Naive B cell (primary cell): ENCODE measurements at regions not wholly inside any gene's neighbourhood (a gene's known extent, or its start where the extent isn't known, plus 50 kb on each side); places are given as distances from the start of the nearest gene placed in this dataset.
A peak's percentile ranks its signal among the peaks of the same experiment; 100 is the strongest.

ENCODE experiments used
- ATAC-seq, 2 donors: fragments of 150-1000 bp; cut with Tn5 transposase; 2 replicates each; pipeline ENCODE4 v1.10.0; 2021; ENCODE audit warnings: low read depth in 2 of 2, mild to moderate bottlenecking in 2 of 2, moderate library complexity in 2 of 2
- DNase-seq: peaks from one replicate; pipeline ENCODE4 v3.0.0; 2022
- H3K27ac Mint-ChIP-seq, 6 donors: one replicate each; pipeline ENCODE4 v1.8.0; 2020 to 2022; ENCODE audit warnings: mild to moderate bottlenecking in 6 of 6, mixed read lengths in 6 of 6, moderate library complexity in 5 of 6, inconsistent platforms in 2 of 6
- H3K27me3 Mint-ChIP-seq, 3 donors: one replicate each; pipeline ENCODE4 v1.8.0; 2021 to 2022; ENCODE audit warnings: mixed read lengths in 3 of 3, mild to moderate bottlenecking in 1 of 3
- H3K36me3 Mint-ChIP-seq, 2 donors: one replicate each; pipeline ENCODE4 v1.8.0; 2020 to 2022; ENCODE audit warnings: mixed read lengths in 2 of 2, inconsistent platforms in 1 of 2, mild to moderate bottlenecking in 1 of 2
- H3K4me1 Mint-ChIP-seq, 3 donors: one replicate each; pipeline ENCODE4 v1.8.0; 2020 to 2022; ENCODE audit warnings: mixed read lengths in 3 of 3, inconsistent platforms in 1 of 3, mild to moderate bottlenecking in 1 of 3, moderate library complexity in 1 of 3
- H3K4me3 Mint-ChIP-seq, 8 donors: one replicate each; pipeline ENCODE4 v1.8.0; 2020 to 2022; ENCODE audit warnings: mild to moderate bottlenecking in 8 of 8, mixed read lengths in 8 of 8, moderate library complexity in 8 of 8, inconsistent platforms in 2 of 8
- H3K9me3 Mint-ChIP-seq, 7 donors: one replicate each; pipeline ENCODE4 v1.8.0; 2020 to 2022; ENCODE audit warnings: mixed read lengths in 7 of 7, mild to moderate bottlenecking in 5 of 7, inconsistent platforms in 2 of 7, moderate library complexity in 1 of 7

DNA sequence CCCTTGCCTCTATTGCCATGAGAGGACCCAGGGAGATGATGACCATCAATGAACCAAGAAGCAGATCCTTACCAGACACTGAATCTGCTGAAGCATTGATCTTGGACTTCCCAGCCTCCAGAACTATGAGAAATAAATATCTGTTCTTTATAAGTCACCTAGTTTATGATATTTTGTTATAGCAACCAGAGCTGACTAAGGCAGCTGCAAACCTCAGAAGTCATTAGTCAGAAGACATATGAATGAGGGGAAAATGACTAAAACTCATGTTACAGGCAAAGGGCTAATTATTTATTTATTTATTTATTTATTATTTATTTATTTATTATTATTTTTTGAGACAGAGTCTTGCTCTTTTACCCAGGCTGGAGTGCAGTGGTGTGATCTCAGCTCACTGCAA lies 321.1 kb downstream of the TGFB2 start:
- Mint-ChIP-seq H3K4me3 (peak overlapping the region in 1 of 8 donors; percentile 2), H3K36me3 (peaks cover 0 to 7% of the 10 kb centered on the region in 2 donors), H3K27me3 (no peaks in the 10 kb centered on the region), H3K4me1 (no peaks in the 10 kb centered on the region), H3K9me3 (peaks cover 0 to 17% (median 7%) of the 10 kb centered on the region in 7 donors), H3K27ac (no peak overlapping the region)
- ATAC-seq: no peak
- DNase-seq: no peak

DNA sequence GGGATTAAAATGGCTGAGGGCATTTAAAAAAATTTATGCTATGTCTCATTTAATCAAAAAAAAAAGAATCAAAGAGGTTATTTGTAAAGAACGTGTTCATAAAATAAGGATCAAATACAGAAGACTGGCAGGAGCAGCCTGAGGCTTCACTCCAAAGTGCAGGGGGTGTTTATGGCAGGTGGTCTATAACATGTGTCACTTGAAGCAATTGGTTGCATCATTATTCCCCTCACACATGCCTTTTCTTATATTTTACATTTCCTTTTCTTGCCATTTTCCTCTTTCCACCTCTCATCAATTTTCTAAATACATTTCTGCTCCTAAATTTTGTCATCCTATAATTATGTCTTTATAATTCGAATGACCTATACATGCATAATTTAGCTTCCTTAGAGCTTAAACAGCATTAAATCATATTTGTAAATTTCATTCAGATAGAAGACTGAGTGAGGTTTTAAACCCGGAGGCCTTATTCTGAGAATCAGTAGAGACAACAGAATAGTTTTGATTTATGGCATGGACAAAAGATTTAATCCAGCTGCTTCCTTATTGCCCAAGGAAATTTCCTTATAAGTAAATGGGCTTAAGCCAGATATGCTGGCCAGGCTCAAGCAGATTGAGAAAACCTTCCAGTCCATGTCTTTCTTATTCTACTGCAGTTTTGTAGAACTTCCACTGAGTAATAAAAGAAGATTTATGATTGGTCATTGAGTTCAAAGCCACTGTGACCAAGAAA lies 322.8 kb downstream of the TGFB2 start:
- Mint-ChIP-seq H3K4me3 (no peak overlapping the region), H3K27me3 (no peaks in the 10 kb centered on the region)

DNA sequence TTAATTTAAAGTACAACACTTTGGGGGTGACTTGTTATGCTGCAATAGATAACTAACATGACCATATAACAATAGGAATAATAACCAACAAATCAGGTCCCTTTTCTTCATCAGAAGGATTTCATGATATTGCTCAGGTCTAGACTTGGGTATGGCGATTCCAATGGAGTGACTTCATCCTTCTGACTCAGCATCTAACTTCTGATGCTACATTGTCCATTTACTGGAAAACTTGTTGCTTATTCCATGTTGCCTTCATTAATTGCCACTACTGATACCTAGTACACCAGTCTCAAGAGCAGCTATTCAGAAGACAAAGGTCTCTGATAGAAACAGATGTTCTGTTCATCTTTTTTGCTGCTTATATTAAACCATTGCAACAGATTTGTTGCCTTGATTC lies 324.3 kb downstream of the TGFB2 start:
- Mint-ChIP-seq H3K4me3 (no peak overlapping the region), H3K27ac (no peak overlapping the region), H3K36me3 (peaks cover 0 to 7% of the 10 kb centered on the region in 2 donors), H3K4me1 (no peaks in the 10 kb centered on the region), H3K27me3 (no peaks in the 10 kb centered on the region), H3K9me3 (peaks cover 0 to 20% (median 5%) of the 10 kb centered on the region in 7 donors)
- DNase-seq: no peak
- no peak for ATAC-seq

More for the DNA sequence above, 322.8 kb downstream of the TGFB2 start:
- Mint-ChIP-seq H3K27ac (no peak overlapping the region), H3K36me3 (peaks cover 0 to 7% of the 10 kb centered on the region in 2 donors), H3K9me3 (peaks cover 0 to 20% (median 7%) of the 10 kb centered on the region in 7 donors), H3K4me1 (no peaks in the 10 kb centered on the region)
- ATAC-seq (no peak), DNase-seq (no peak)

DNA sequence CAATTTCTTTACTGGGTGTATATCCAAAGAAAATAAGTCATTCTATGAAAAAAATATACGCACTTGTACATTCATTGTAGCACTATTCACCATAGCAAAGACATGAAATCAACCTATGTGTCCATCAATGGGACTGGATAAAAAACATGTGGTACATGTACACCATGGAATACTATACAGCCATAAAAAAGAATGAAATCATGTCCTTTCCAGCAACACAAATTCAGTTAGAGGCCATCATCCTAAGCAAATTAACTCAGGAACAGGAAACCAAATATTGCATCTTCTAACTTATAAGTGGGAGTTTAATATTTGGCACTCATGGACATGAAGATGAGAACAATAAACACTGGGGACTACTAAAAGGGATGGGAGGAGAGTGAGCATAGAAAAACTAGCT lies 325.7 kb downstream of the TGFB2 start:
- H3K36me3 Mint-ChIP-seq: peaks cover 0 to 7% of the 10 kb centered on the region in 2 donors
- H3K27me3 Mint-ChIP-seq: peaks cover 0 to 7% (median 0%) of the 10 kb centered on the region in 3 donors
- H3K4me3 Mint-ChIP-seq: no peak overlapping the region
- no peak overlapping the region for H3K27ac Mint-ChIP-seq
- H3K9me3 Mint-ChIP-seq: peaks cover 0 to 20% (median 6%) of the 10 kb centered on the region in 7 donors
- DNase-seq: no peak
- H3K4me1 Mint-ChIP-seq: no peaks in the 10 kb centered on the region
- ATAC-seq: no peak

DNA sequence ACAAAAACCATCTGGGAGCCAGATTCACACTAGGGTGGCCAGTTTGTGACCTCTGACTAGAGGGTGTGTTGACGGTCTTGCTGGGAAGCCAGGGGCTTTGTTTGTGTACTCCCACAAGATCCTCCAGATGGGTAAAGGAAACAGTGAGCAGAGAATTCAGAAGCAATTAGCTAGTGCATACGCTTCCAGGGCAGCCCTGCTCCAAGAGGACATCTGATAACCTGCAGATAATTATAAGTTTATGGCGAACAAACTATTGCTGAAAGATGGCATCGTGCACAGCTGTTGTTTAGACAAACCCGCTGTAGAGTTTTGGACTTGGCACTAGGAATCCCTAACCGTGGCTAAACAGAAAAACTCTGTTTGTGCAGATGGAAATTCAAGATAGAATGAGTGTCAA lies 326.4 kb downstream of the TGFB2 start:
- H3K27me3 Mint-ChIP-seq: peaks cover 0 to 8% (median 0%) of the 10 kb centered on the region in 3 donors
- H3K4me3 Mint-ChIP-seq: no peak overlapping the region

DNA sequence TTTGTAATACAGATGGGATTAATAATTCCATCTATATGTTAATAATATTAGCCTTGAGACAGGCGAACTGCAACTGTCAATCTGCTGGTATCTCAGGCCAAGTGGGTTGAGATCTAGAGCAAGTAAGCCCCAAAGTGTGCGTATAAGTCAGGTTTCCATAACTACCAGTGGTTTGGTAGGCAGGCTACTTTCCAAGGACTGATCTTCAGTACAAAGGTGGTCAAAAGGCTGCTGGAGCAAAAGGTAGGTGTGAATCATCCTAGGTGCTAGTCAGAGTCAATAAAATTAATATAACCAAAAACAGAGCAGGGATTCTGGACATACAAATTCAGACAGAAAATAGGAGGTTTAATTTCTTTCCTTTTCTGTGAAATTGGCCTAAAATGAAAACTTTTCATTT lies 328.0 kb downstream of the TGFB2 start:
- Mint-ChIP-seq H3K9me3 (peaks cover 0 to 20% (median 6%) of the 10 kb centered on the region in 7 donors), H3K4me3 (no peak overlapping the region), H3K4me1 (no peaks in the 10 kb centered on the region), H3K36me3 (peaks cover 0 to 7% of the 10 kb centered on the region in 2 donors), H3K27me3 (peaks cover 0 to 8% (median 0%) of the 10 kb centered on the region in 3 donors), H3K27ac (no peak overlapping the region)
- ATAC-seq (no peak), DNase-seq (no peak)

More for the DNA sequence above, 326.4 kb downstream of the TGFB2 start:
- Mint-ChIP-seq H3K27ac (no peak overlapping the region), H3K9me3 (peaks cover 0 to 20% (median 6%) of the 10 kb centered on the region in 7 donors), H3K4me1 (no peaks in the 10 kb centered on the region), H3K36me3 (peaks cover 0 to 7% of the 10 kb centered on the region in 2 donors)
- no peak for ATAC-seq
- DNase-seq: no peak

DNA sequence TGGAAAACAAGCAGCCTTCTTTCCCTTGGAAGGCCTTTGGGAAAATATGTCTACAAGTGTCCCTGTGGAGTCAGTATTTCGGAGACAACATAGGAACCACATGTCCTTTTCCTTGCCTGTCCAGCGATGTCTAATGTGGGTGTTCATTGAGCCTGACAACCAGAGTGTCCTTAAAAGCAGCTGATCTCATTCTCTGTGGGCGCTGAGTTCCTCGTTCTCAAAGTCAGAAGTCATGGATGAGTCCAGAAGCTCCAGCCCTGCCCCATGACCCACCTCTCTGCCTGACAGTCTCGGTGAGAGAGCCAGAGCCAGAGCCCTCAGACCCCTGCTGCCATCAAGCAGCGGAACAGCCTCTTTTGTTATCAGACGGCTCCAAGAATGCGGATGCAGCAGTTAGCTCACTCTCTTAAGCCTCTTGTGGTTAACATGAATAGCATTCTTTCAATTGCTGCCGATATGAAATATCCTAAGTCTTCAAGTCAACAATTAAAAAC lies 329.2 kb downstream of the TGFB2 start:
- Mint-ChIP-seq H3K27ac (no peak overlapping the region), H3K9me3 (peaks cover 0 to 20% (median 6%) of the 10 kb centered on the region in 7 donors), H3K27me3 (peaks cover 0 to 8% (median 0%) of the 10 kb centered on the region in 3 donors), H3K36me3 (peaks cover 0 to 7% of the 10 kb centered on the region in 2 donors), H3K4me3 (no peak overlapping the region), H3K4me1 (no peaks in the 10 kb centered on the region)
- DNase-seq (no peak), ATAC-seq (no peak)

DNA sequence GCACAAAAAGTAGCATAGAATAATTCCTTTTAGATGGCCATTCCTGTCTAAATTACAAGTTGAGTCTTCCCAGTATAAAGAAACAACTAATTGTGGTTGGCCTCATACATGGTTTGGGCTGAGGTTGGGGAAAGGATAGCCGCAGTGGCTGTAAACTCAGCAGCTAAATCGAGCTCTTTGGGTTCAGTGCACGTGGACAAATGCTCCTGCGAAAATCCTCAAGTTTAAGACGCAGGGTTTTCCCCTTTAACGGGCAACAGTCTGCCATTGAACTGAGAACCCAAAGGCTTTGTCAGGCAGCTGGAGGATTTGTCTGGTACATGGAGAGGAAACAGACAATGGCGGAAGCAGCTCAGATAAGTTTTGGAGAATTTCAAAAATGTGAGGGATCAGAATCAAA lies 331.9 kb downstream of the TGFB2 start:
- Mint-ChIP-seq H3K9me3 (peaks cover 0 to 5% (median 0%) of the 10 kb centered on the region in 7 donors), H3K27me3 (peaks cover 0 to 8% (median 0%) of the 10 kb centered on the region in 3 donors), H3K27ac (no peak overlapping the region), H3K36me3 (no peaks in the 10 kb centered on the region), H3K4me1 (no peaks in the 10 kb centered on the region), H3K4me3 (no peak overlapping the region)
- no peak for ATAC-seq
- no peak for DNase-seq

DNA sequence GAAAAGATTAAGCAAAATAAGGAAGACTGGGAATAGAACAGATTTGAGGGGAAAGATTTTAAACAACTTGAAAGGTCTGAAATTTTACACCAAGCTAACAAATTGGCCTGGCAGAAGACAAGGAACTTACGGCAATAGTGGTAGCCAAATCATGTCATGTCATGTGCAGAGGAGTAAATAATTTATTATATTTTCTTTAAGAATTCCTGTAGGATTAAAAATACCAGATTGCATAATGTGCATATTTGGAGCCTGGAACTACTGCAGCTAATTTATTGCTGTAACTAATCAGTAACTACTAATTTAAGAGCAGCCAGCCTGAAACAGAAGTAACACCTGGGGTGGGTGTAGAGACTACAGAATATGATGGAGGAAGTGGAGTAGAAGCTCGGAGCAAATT lies 334.3 kb downstream of the TGFB2 start:
- Mint-ChIP-seq H3K27me3 (peaks cover 0 to 8% (median 0%) of the 10 kb centered on the region in 3 donors), H3K4me1 (no peaks in the 10 kb centered on the region), H3K36me3 (no peaks in the 10 kb centered on the region), H3K27ac (no peak overlapping the region), H3K9me3 (peaks cover 0 to 5% (median 0%) of the 10 kb centered on the region in 7 donors), H3K4me3 (no peak overlapping the region)
- no peak for DNase-seq
- ATAC-seq: no peak

DNA sequence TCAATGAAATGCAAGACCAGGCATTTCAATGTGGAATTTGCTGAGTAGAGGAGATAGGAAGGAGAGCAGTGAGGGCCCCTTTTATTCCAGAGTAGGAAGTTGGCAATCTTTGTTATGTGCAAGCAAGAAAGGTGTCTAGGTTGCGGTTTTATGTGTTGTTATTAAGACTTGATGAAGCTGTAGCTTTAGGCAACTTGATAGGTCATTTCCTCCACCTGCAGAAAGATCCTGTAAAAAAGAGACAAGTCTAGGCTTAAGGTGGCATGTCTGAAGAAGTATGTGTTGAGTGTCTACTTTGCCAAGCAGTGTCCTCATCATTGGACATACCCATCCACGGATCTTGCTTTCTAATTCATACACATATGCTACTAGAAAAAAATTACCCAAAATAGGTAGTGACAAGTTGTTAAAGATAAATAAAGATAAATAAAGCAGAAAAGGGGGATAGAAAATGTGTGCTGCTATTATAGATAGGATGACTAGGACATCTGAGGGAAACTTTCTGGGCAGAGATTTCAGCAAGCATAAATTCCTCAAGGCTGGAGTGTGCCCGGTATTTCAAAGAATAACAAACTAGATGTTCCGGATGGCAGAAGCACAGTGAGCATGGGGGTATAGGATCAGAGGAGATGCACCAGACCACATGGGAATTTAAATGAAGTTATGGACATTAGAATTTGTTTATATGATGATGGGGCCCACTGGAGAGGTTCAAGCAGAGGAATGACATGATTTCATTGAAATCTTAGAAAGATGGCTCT lies 335.0 kb downstream of the TGFB2 start:
- no peak for ATAC-seq
- no peak for DNase-seq
- peaks cover 0 to 5% (median 0%) of the 10 kb centered on the region in 7 donors for H3K9me3 Mint-ChIP-seq
- H3K4me3 Mint-ChIP-seq: no peak overlapping the region
- no peaks in the 10 kb centered on the region for H3K36me3 Mint-ChIP-seq
- H3K4me1 Mint-ChIP-seq: no peaks in the 10 kb centered on the region
- peaks cover 0 to 8% (median 0%) of the 10 kb centered on the region in 3 donors for H3K27me3 Mint-ChIP-seq
- H3K27ac Mint-ChIP-seq: no peak overlapping the region

DNA sequence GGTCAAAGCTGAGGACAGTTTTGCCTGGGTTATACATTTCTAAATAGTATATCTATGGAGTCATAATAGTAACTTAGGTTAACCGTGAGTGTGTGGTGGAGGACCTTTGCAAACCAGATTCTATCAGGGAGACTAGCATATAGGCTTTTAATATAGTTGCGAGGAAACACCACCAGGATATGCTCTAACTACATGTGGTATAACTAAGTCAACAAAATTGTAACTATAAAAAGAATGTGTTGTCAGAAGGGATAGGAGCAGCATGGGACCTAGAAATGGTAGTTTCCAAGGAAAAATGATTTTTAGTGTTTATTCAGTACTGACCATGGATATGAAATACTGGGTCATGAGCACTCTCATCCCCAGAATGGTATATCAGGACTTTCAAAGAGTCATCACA lies 338.1 kb downstream of the TGFB2 start:
- no peaks in the 10 kb centered on the region for H3K4me1 Mint-ChIP-seq
- DNase-seq (no peak), ATAC-seq (no peak)
- H3K27me3 Mint-ChIP-seq: no peaks in the 10 kb centered on the region
- no peak overlapping the region for H3K4me3 Mint-ChIP-seq
- H3K36me3 Mint-ChIP-seq: no peaks in the 10 kb centered on the region
- H3K27ac Mint-ChIP-seq: no peak overlapping the region
- peaks cover 0 to 5% (median 0%) of the 10 kb centered on the region in 7 donors for H3K9me3 Mint-ChIP-seq

DNA sequence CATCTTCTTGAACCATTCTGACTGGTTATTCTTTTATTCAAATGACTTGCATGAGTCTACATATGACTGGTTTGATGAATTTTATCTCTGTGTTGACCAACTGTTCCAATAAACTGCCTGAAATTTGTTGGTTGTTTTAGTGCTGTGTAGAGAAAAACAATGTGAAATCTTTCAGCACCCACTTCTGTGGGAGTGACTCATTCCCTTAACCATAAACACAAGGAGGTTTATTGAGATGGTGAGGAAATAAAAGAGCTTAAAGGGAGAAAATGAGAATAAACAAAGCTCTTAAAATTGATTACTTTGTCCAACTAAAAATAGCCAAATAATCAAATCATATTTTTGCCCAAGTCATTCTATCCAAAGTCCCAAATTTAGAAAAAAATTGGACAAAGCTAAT lies 341.1 kb downstream of the TGFB2 start:
- Mint-ChIP-seq H3K4me3 (no peak overlapping the region), H3K27ac (no peak overlapping the region), H3K36me3 (no peaks in the 10 kb centered on the region), H3K27me3 (peaks cover 0 to 5% (median 4%) of the 10 kb centered on the region in 3 donors), H3K9me3 (peaks cover 0 to 4% (median 1%) of the 10 kb centered on the region in 7 donors), H3K4me1 (no peaks in the 10 kb centered on the region)
- DNase-seq (no peak), ATAC-seq (no peak)

DNA sequence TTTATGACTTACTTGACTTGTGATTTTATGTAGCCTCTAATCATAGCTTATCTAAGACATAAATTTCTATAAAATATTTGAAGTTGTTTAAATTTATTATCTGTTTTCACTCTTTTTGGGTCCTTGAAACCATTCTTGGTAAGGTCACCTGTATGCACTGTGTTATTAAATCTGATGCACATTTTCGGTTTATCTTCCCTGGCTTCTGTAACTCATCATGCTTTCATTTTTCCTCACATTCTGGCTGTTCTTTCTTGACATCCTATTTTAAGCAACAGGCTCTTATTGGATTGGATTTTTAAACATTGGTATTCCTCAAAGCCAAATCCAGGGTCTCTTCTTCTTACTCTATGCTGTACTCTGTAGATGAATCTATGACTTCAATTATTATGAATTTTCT lies 341.6 kb downstream of the TGFB2 start:
- H3K36me3 Mint-ChIP-seq: no peaks in the 10 kb centered on the region
- H3K4me3 Mint-ChIP-seq: no peak overlapping the region
- peaks cover 0 to 5% (median 4%) of the 10 kb centered on the region in 3 donors for H3K27me3 Mint-ChIP-seq
- no peaks in the 10 kb centered on the region for H3K4me1 Mint-ChIP-seq
- no peak overlapping the region for H3K27ac Mint-ChIP-seq
- DNase-seq (no peak), ATAC-seq (no peak)
- peaks cover 0 to 4% (median 1%) of the 10 kb centered on the region in 7 donors for H3K9me3 Mint-ChIP-seq

DNA sequence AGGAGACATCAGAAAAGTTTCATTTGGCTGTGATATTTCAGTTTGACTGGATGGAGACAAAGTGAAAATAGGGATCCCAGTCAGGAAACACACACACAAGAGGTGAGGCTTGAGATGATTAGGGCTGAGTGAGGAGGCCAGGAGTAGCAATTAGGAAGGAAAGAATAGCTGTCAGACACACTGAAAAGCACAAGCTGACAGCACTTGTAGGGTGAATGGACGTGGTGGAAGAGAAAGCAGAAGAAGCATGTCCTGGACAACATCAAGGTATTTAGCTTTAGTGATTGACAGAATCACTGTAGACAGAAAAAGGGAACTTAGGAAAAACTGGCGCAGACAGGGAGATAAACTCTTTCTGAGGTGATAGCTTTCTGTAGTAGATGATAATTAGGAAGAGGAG lies 347.7 kb downstream of the TGFB2 start:
- ATAC-seq: no peak
- H3K36me3 Mint-ChIP-seq: no peaks in the 10 kb centered on the region
- peaks cover 0 to 8% (median 5%) of the 10 kb centered on the region in 3 donors for H3K27me3 Mint-ChIP-seq
- H3K9me3 Mint-ChIP-seq: peaks cover 0 to 4% (median 0%) of the 10 kb centered on the region in 7 donors
- no peak overlapping the region for H3K27ac Mint-ChIP-seq
- H3K4me3 Mint-ChIP-seq: no peak overlapping the region
- no peaks in the 10 kb centered on the region for H3K4me1 Mint-ChIP-seq
- DNase-seq: no peak
